RPMI7951 (cell line): ENCODE measurements at regions not wholly inside any gene's neighbourhood (a gene's known extent, or its start where the extent isn't known, plus 50 kb on each side); places are given as distances from the start of the nearest gene placed in this dataset.

Source experiments
- DNase-seq: peaks from one replicate; pipeline ENCODE4 v3.0.0-alpha.2; 2012; ENCODE audit warnings: low read depth

DNA sequence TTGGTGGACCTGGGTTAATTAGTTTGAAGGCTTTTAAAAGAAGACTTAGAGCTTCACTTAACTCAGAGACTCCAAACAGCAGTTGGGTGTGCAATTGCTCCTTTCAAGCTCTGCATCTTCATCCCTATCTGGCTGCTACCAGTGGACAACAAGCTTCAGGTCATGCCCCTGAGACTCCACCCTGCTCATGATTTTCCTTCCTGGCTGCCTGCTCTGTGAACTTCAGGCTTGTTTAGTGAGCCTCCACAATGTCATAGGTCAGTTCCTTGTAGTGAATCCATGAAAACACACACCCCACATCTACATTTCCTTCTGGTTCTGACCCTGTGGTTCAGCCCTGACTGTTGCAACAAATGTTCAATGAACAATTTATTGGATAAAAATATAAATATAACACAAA lies 61.1 kb upstream of the MARCKS start:
- no peak for DNase-seq

GRCh38 chr6:113802779-113803178 lies 54.4 kb upstream of the MARCKS start:
- no peak for DNase-seq

GRCh38 chr6:113805173-113805790 lies 51.9 kb upstream of the MARCKS start:
- no peak for DNase-seq

GRCh38 chr6:113805811-113806495 lies 51.2 kb upstream of the MARCKS start:
- DNase-seq: no peak
